ENCODE measurements at regions not wholly inside any gene's neighbourhood (a gene's known extent, or its start where the extent isn't known, plus 50 kb on each side); places are given as distances from the start of the nearest gene placed in this dataset.

- TF ChIP-seq TCF7L2 (IDR thresholded peaks at IDR 0.05; ENCODE audit: borderline replicate concordance, extremely low read depth, insufficient read depth, insufficient read length) (no peak), ZNF274 (IDR thresholded peaks at IDR 0.05; ENCODE audit: low read depth, low read length) (no peak), SRF (IDR thresholded peaks at IDR 0.05; ENCODE audit: low read depth) (no peak), EZH2phosphoT487 (IDR thresholded peaks at IDR 0.05; ENCODE audit: borderline replicate concordance) (no peak)
- TF ChIP-seq, protein P1, sequence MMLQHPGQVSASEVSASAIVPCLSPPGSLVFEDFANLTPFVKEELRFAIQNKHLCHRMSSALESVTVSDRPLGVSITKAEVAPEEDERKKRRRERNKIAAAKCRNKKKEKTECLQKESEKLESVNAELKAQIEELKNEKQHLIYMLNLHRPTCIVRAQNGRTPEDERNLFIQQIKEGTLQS (IDR thresholded peaks at IDR 0.05): no peak
- TF ChIP-seq, protein P2, sequence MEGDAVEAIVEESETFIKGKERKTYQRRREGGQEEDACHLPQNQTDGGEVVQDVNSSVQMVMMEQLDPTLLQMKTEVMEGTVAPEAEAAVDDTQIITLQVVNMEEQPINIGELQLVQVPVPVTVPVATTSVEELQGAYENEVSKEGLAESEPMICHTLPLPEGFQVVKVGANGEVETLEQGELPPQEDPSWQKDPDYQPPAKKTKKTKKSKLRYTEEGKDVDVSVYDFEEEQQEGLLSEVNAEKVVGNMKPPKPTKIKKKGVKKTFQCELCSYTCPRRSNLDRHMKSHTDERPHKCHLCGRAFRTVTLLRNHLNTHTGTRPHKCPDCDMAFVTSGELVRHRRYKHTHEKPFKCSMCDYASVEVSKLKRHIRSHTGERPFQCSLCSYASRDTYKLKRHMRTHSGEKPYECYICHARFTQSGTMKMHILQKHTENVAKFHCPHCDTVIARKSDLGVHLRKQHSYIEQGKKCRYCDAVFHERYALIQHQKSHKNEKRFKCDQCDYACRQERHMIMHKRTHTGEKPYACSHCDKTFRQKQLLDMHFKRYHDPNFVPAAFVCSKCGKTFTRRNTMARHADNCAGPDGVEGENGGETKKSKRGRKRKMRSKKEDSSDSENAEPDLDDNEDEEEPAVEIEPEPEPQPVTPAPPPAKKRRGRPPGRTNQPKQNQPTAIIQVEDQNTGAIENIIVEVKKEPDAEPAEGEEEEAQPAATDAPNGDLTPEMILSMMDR (IDR thresholded peaks at IDR 0.05 in 2 of 3, conservative IDR thresholded peaks at IDR 0.05 in 1 of 3; ENCODE audit: borderline replicate concordance in 1 of 3, insufficient read depth in 1 of 3, low read depth in 2 of 3, low read length in 2 of 3): no peak
These were observed 255.8 kb downstream of the QKI start (continued) for GRCh38 chr6:163670336-163670735.

DNA sequence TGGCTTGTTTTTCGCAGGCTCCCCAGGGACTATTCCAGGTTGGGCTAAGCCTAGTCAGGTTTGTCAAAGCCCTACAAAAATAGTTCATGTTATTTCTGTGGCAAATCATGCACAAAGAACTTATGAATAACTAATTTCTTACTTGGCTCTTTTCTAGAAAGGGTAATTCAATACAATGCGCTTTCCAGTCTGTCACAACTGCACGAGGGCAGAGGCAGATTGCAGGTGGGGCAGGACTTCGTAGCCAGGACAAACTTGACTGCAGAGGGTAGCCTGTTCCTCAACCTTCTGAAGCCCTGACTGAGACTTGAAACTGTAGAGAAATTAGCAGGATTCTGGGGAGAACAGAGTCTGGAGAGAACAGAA, 253.5 kb downstream of the QKI start:
- no TSS peak for BruUV-seq (replicated peaks)
- no peak overlapping the region for H3K4me2 ChIP-seq (ENCODE audit: low read length)
- H4K20me1 ChIP-seq (ENCODE audit: insufficient read depth): no peaks in the 10 kb centered on the region
- no peak overlapping the region for H3K4me3 ChIP-seq (replicated peaks in 1 of 2; ENCODE audit: low read depth in 1 of 2, low read length in 2 of 2)
- no peaks in the 10 kb centered on the region for H3K79me2 ChIP-seq (ENCODE audit: insufficient read depth, low read length)
- no peaks in the 10 kb centered on the region for H3K36me3 ChIP-seq (ENCODE audit: control insufficient read depth in 1 of 2, insufficient read depth in 2 of 2, low read length in 2 of 2)
- ChIA-PET RAD21 (ENCODE audit: low non-redundant PET in 1 of 2, low total read pairs in 2 of 2, uncharacterized antibody in 2 of 2, unreplicated experiment in 2 of 2) (interaction anchor here in 1 of 2 experiments (0.7 kb wide), 1 partner anchor 88 kb away, joined by 5 read pairs; no protein-coding TSS in a partner anchor), CTCF (no interaction called here), POLR2A (no interaction called here)
- no peaks in the 10 kb centered on the region for H3K9me2 ChIP-seq (ENCODE audit: insufficient read depth)
- no peak overlapping the region for H2AFZ ChIP-seq (ENCODE audit: low read depth, low read length, poor library complexity, severe bottlenecking)
- intact Hi-C loops (cut with micrococcal nuclease): no loop called here
- ATAC-seq (no peak), DNase-seq (ENCODE audit: low read depth, low spot score) (no peak)
- no peak overlapping the region for H3K27ac ChIP-seq (ENCODE audit: low read depth, low read length)
- no peaks in the 10 kb centered on the region for H3K27me3 ChIP-seq (ENCODE audit: insufficient read depth, low read length)
- no peaks in the 10 kb centered on the region for H3K4me1 ChIP-seq (ENCODE audit: control insufficient read depth in 1 of 2, insufficient read depth in 2 of 2, low read length in 2 of 2)
- H3K9ac ChIP-seq (ENCODE audit: low read length): no peak overlapping the region
- H3K9me3 ChIP-seq (ENCODE audit: control insufficient read depth in 1 of 2, insufficient read depth in 1 of 2, low read depth in 1 of 2, low read length in 2 of 2): no peaks in the 10 kb centered on the region; a peak in 1 of 4 replicates
- TF ChIP-seq ELF1 (IDR thresholded peaks at IDR 0.05; ENCODE audit: borderline replicate concordance, low read depth) (no peak), EZH2phosphoT487 (IDR thresholded peaks at IDR 0.05; ENCODE audit: borderline replicate concordance) (no peak), EGR1 (IDR thresholded peaks at IDR 0.05; ENCODE audit: low read depth) (no peak), REST (IDR thresholded peaks at IDR 0.05; ENCODE audit: low read depth) (no peak), SRF (IDR thresholded peaks at IDR 0.05; ENCODE audit: low read depth) (no peak), ZBTB33 (IDR thresholded peaks at IDR 0.05; ENCODE audit: extremely low read depth, insufficient replicate concordance, low read length) (no peak), SIN3A (IDR thresholded peaks at IDR 0.05; ENCODE audit: low read depth) (no peak), POLR2A (IDR thresholded peaks at IDR 0.05; ENCODE audit: borderline replicate concordance, extremely low read depth, insufficient read depth, insufficient read length) (no peak), SP1 (IDR thresholded peaks at IDR 0.05; ENCODE audit: low read depth) (no peak), TCF7L2 (IDR thresholded peaks at IDR 0.05; ENCODE audit: borderline replicate concordance, extremely low read depth, insufficient read depth, insufficient read length) (no peak), CEBPB (IDR thresholded peaks at IDR 0.05; ENCODE audit: low read depth) (no peak), YY1 (IDR thresholded peaks at IDR 0.05; ENCODE audit: extremely low read depth, insufficient replicate concordance, low read depth, low read length) (no peak), CBX3 (IDR thresholded peaks at IDR 0.05; ENCODE audit: low read depth) (no peak)
- TF ChIP-seq, protein P1 (IDR thresholded peaks at IDR 0.05): no peak
- TF ChIP-seq, protein P3, sequence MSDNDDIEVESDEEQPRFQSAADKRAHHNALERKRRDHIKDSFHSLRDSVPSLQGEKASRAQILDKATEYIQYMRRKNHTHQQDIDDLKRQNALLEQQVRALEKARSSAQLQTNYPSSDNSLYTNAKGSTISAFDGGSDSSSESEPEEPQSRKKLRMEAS (IDR thresholded peaks at IDR 0.05): no peak
